ENCODE measurements at regions not wholly inside any gene's neighbourhood (a gene's known extent, or its start where the extent isn't known, plus 50 kb on each side); places are given as distances from the start of the nearest gene placed in this dataset.

GRCh38 chr7:18177129-18177814 lies 149.6 kb upstream of the PRPS1L1 start:
- TF ChIP-seq CTCF (conservative IDR thresholded peaks at IDR 0.05; ENCODE audit: low read depth, low read length), result no peak
- TF ChIP-seq EZH2phosphoT487 (IDR thresholded peaks at IDR 0.05; ENCODE audit: borderline replicate concordance, low read length), result no peak
